ENCODE measurements at regions not wholly inside any gene's neighbourhood (a gene's known extent, or its start where the extent isn't known, plus 50 kb on each side); places are given as distances from the start of the nearest gene placed in this dataset.

- H3K9me3 Mint-ChIP-seq (ENCODE audit: insufficient read depth), result peaks cover 7% of the 10 kb centered on the region
- 92% methylated on average over 1 of the region's 1 CpG for WGBS (ENCODE audit: insufficient coverage)
- no peak overlapping the region for H2AFZ ChIP-seq (ENCODE audit: insufficient read depth, low read depth, low read length, poor library complexity, severe bottlenecking)
- H3K27me3 ChIP-seq (replicated peaks in 1 of 4; ENCODE audit: control extremely low read depth in 1 of 4, control insufficient read depth in 3 of 4, insufficient read depth in 4 of 4, low read length in 3 of 4), result no peaks in the 10 kb centered on the region
- H3K27ac Mint-ChIP-seq, result no peak overlapping the region
- H3K4me2 ChIP-seq (replicated peaks; ENCODE audit: low read depth, low read length, poor library complexity, severe bottlenecking), result no peak overlapping the region
- TF ChIP-seq CTCF (IDR thresholded peaks at IDR 0.05) (no peak), EZH2 (IDR thresholded peaks at IDR 0.05; ENCODE audit: borderline replicate concordance, insufficient read depth, low read depth, low read length, poor library complexity, severe bottlenecking) (no peak)
- ChIA-PET CTCF (no interaction called here), POLR2A (no interaction called here)
- peaks cover 0 to 16% (median 3%) of the 10 kb centered on the region in 3 donors for H3K9me3 ChIP-seq (ENCODE audit: control extremely low read depth in 1 of 3, control insufficient read depth in 2 of 3, insufficient read depth in 1 of 3, low read length in 2 of 3)
- no peak overlapping the region for H3K4me3 Mint-ChIP-seq
- H3K27ac ChIP-seq (ENCODE audit: low read length in 2 of 2), result no peak overlapping the region
- no peaks in the 10 kb centered on the region for H3K36me3 ChIP-seq (replicated peaks in 1 of 2; ENCODE audit: control extremely low read depth in 1 of 2, control insufficient read depth in 1 of 2, extremely low read depth in 1 of 2, insufficient read depth in 2 of 2, low read length in 1 of 2)
- intact Hi-C loops (cut with micrococcal nuclease), result no loop called here
- ATAC-seq (ENCODE audit: low read depth) (no peak), DNase-seq (no peak)
- H3K4me1 ChIP-seq (ENCODE audit: control insufficient read depth in 2 of 2, insufficient read depth in 2 of 2, low read length in 2 of 2), result no peaks in the 10 kb centered on the region
- no peaks in the 10 kb centered on the region for H3K79me2 ChIP-seq (ENCODE audit: control insufficient read depth, insufficient read depth, low read length)
- H3K4me1 Mint-ChIP-seq, result peaks cover 2% of the 10 kb centered on the region
- H3K27me3 Mint-ChIP-seq, result no peaks in the 10 kb centered on the region
- H4K20me1 ChIP-seq (ENCODE audit: control insufficient read depth, insufficient read depth, low read length, poor library complexity, severe bottlenecking), result no peaks in the 10 kb centered on the region
- H3K4me3 ChIP-seq (ENCODE audit: control extremely low read depth in 1 of 5, extremely low read depth in 1 of 5, insufficient read depth in 1 of 5, low read depth in 2 of 5, low read length in 4 of 5), result no peak overlapping the region
- H3K9ac ChIP-seq (ENCODE audit: low read length), result no peak overlapping the region
Measured at GRCh38 chr9:91092214-91092613, 269.5 kb downstream of the AUH start.

GRCh38 chr9:91094324-91095088, 267.2 kb downstream of the AUH start:
- Histone ChIP-seq H3K27me3 (replicated peaks in 1 of 4; ENCODE audit: control extremely low read depth in 1 of 4, control insufficient read depth in 3 of 4, insufficient read depth in 4 of 4, low read length in 3 of 4) (no peaks in the 10 kb centered on the region), H3K79me2 (ENCODE audit: control insufficient read depth, insufficient read depth, low read length) (no peaks in the 10 kb centered on the region), H3K4me1 (ENCODE audit: control insufficient read depth in 2 of 2, insufficient read depth in 2 of 2, low read length in 2 of 2) (peaks cover 2 to 3% of the 10 kb centered on the region in 2 donors), H3K4me2 (replicated peaks; ENCODE audit: low read depth, low read length, poor library complexity, severe bottlenecking) (no peak overlapping the region), H4K20me1 (ENCODE audit: control insufficient read depth, insufficient read depth, low read length, poor library complexity, severe bottlenecking) (no peaks in the 10 kb centered on the region), H3K9me3 (ENCODE audit: control extremely low read depth in 1 of 3, control insufficient read depth in 2 of 3, insufficient read depth in 1 of 3, low read length in 2 of 3) (peaks cover 0 to 16% (median 3%) of the 10 kb centered on the region in 3 donors), H3K4me3 (ENCODE audit: control extremely low read depth in 1 of 5, extremely low read depth in 1 of 5, insufficient read depth in 1 of 5, low read depth in 2 of 5, low read length in 4 of 5) (no peak overlapping the region), H2AFZ (ENCODE audit: insufficient read depth, low read depth, low read length, poor library complexity, severe bottlenecking) (no peak overlapping the region), H3K9ac (ENCODE audit: low read length) (no peak overlapping the region), H3K36me3 (replicated peaks in 1 of 2; ENCODE audit: control extremely low read depth in 1 of 2, control insufficient read depth in 1 of 2, extremely low read depth in 1 of 2, insufficient read depth in 2 of 2, low read length in 1 of 2) (no peaks in the 10 kb centered on the region), H3K27ac (ENCODE audit: low read length in 2 of 2) (no peak overlapping the region)
- CTCF ChIA-PET, result no interaction called here
- intact Hi-C loops (cut with micrococcal nuclease), result no loop called here
- ATAC-seq (ENCODE audit: low read depth) (no peak), DNase-seq (no peak)
- H3K27me3 Mint-ChIP-seq, result no peaks in the 10 kb centered on the region
- no peak overlapping the region for H3K27ac Mint-ChIP-seq
- H3K4me1 Mint-ChIP-seq, result peaks cover 2% of the 10 kb centered on the region
- TF ChIP-seq CTCF (IDR thresholded peaks at IDR 0.05) (no peak), EZH2 (IDR thresholded peaks at IDR 0.05; ENCODE audit: borderline replicate concordance, insufficient read depth, low read depth, low read length, poor library complexity, severe bottlenecking) (no peak)
- 80% methylated on average over 1 of the region's 1 CpG for WGBS (ENCODE audit: insufficient coverage)
- POLR2A ChIA-PET, result no interaction called here
- H3K4me3 Mint-ChIP-seq, result no peak overlapping the region
- peaks cover 7% of the 10 kb centered on the region for H3K9me3 Mint-ChIP-seq (ENCODE audit: insufficient read depth)
